ENCODE measurements at regions not wholly inside any gene's neighbourhood (a gene's known extent, or its start where the extent isn't known, plus 50 kb on each side); places are given as distances from the start of the nearest gene placed in this dataset.
"Not testable (repeated sequence)": the region's sequence is repeated elsewhere in the genome, so short reads cannot be mapped to it uniquely, and the experiment has no call there.

GRCh38 chr12:28771968-28772367 is 377.1 kb upstream of the FAR2 start:
- no peak for DNase-seq (ENCODE audit: low read depth, low spot score)

- no peak for DNase-seq (ENCODE audit: low read depth, low spot score)
These were observed 373.5 kb upstream of the FAR2 start for GRCh38 chr12:28775556-28775955.

GRCh38 chr12:28776220-28776619 is 372.9 kb upstream of the FAR2 start:
- DNase-seq (ENCODE audit: low read depth, low spot score) = no peak

GRCh38 chr12:28776913-28777422 is 372.1 kb upstream of the FAR2 start:
- DNase-seq (ENCODE audit: low read depth, low spot score) = no peak

- DNase-seq (ENCODE audit: low read depth, low spot score) = no peak
These were observed 371.3 kb upstream of the FAR2 start for GRCh38 chr12:28777603-28778365.

- no peak for DNase-seq (ENCODE audit: low read depth, low spot score)
These were observed 369.0 kb upstream of the FAR2 start for GRCh38 chr12:28780096-28780495.

- no peak for DNase-seq (ENCODE audit: low read depth, low spot score)
These were observed 368.1 kb upstream of the FAR2 start for GRCh38 chr12:28780960-28781359.

GRCh38 chr12:28781671-28782652 is 367.1 kb upstream of the FAR2 start:
- DNase-seq (ENCODE audit: low read depth, low spot score) = no peak

- DNase-seq (ENCODE audit: low read depth, low spot score) = no peak
These were observed 366.3 kb upstream of the FAR2 start for GRCh38 chr12:28782812-28783211.

- DNase-seq (ENCODE audit: low read depth, low spot score) = no peak
These were observed 361.9 kb upstream of the FAR2 start for GRCh38 chr12:28787151-28787550.

GRCh38 chr12:28788256-28788655 is 360.8 kb upstream of the FAR2 start:
- DNase-seq (ENCODE audit: low read depth, low spot score) = not testable (repeated sequence)

GRCh38 chr12:28793581-28794151 is 355.4 kb upstream of the FAR2 start:
- no peak for DNase-seq (ENCODE audit: low read depth, low spot score)

GRCh38 chr12:28794211-28794610 is 354.9 kb upstream of the FAR2 start:
- DNase-seq (ENCODE audit: low read depth, low spot score) = no peak

- no peak for DNase-seq (ENCODE audit: low read depth, low spot score)
These were observed 354.3 kb upstream of the FAR2 start for GRCh38 chr12:28794786-28795185.

GRCh38 chr12:28795311-28795710 is 353.8 kb upstream of the FAR2 start:
- no peak for DNase-seq (ENCODE audit: low read depth, low spot score)

GRCh38 chr12:28799348-28799747 is 349.7 kb upstream of the FAR2 start:
- DNase-seq (ENCODE audit: low read depth, low spot score) = no peak

- no peak for DNase-seq (ENCODE audit: low read depth, low spot score)
These were observed 348.9 kb upstream of the FAR2 start for GRCh38 chr12:28800129-28800528.

- DNase-seq (ENCODE audit: low read depth, low spot score) = no peak
These were observed 346.2 kb upstream of the FAR2 start for GRCh38 chr12:28802706-28803438.

GRCh38 chr12:28807535-28807934 is 341.5 kb upstream of the FAR2 start:
- DNase-seq (ENCODE audit: low read depth, low spot score) = no peak

GRCh38 chr12:28811457-28811856 is 337.6 kb upstream of the FAR2 start:
- DNase-seq (ENCODE audit: low read depth, low spot score) = no peak

GRCh38 chr12:28814246-28814645 is 334.8 kb upstream of the FAR2 start:
- DNase-seq (ENCODE audit: low read depth, low spot score) = no peak
